Osteoblast (primary cell): ENCODE measurements at regions not wholly inside any gene's neighbourhood (a gene's known extent, or its start where the extent isn't known, plus 50 kb on each side); places are given as distances from the start of the nearest gene placed in this dataset.

Source experiments
- DNase-seq: peaks from one replicate; pipeline ENCODE4 v3.0.0; 2011; ENCODE audit warnings: low spot score, mixed read lengths; ENCODE audit not compliant: insufficient read length; ENCODE audit errors: missing footprints
- H2AFZ ChIP-seq: 2 replicates; pipeline ENCODE4 v1.6.0; 2011; ENCODE audit warnings: mild to moderate bottlenecking, low read length
- H3K27ac ChIP-seq: 2 replicates; pipeline ENCODE4 v1.5.1; 2011; ENCODE audit warnings: mild to moderate bottlenecking, low read depth, low read length, moderate library complexity
- H3K27me3 ChIP-seq: 2 replicates; pipeline ENCODE4 v1.6.0; 2012; ENCODE audit warnings: mild to moderate bottlenecking, control low read depth, inconsistent platforms, low read length, moderate library complexity; ENCODE audit not compliant: insufficient read depth
- H3K36me3 ChIP-seq: 2 replicates; pipeline ENCODE4 v1.5.1; 2011; ENCODE audit warnings: mild to moderate bottlenecking, low read length, control low read depth, moderate library complexity; ENCODE audit not compliant: insufficient read depth
- H3K4me1 ChIP-seq: 2 replicates; pipeline ENCODE4 v1.5.1; 2011; ENCODE audit warnings: mild to moderate bottlenecking, low read length, control low read depth, moderate library complexity; ENCODE audit not compliant: insufficient read depth
- H3K4me2 ChIP-seq: 2 replicates; pipeline ENCODE4 v1.6.0; 2011; ENCODE audit warnings: mild to moderate bottlenecking, low read length; ENCODE audit not compliant: insufficient read depth
- H3K4me3 ChIP-seq: fragments of 200-600 bp; sonication (generic); 3 replicates; pipeline ENCODE4 v1.5.1; 2012; ENCODE audit warnings: mild to moderate bottlenecking, low read length, inconsistent platforms; ENCODE audit not compliant: insufficient read depth
- H3K79me2 ChIP-seq: 2 replicates; pipeline ENCODE4 v1.6.0; 2012; ENCODE audit warnings: mild to moderate bottlenecking, low read length, control low read depth, inconsistent platforms; ENCODE audit not compliant: insufficient read depth
- H3K9me3 ChIP-seq: 2 replicates; pipeline ENCODE4 v1.5.1; 2011; ENCODE audit warnings: low read depth, low read length, control low read depth
- H4K20me1 ChIP-seq: 2 replicates; pipeline ENCODE4 v1.6.0; 2012; ENCODE audit warnings: mild to moderate bottlenecking, low read length, control low read depth; ENCODE audit not compliant: insufficient read depth
- CTCF ChIP-seq: IDR thresholded peaks from 2 replicates; pipeline ENCODE4 v1.5.1; 2011; ENCODE audit warnings: mild to moderate bottlenecking, low read depth, low read length, moderate library complexity; ENCODE audit errors: extremely low read depth

- Histone ChIP-seq H3K27ac (no peak overlapping the region), H4K20me1 (no peaks in the 10 kb centered on the region), H2AFZ (no peak overlapping the region), H3K36me3 (no peaks in the 10 kb centered on the region), H3K4me1 (no peaks in the 10 kb centered on the region), H3K4me3 (no peak overlapping the region), H3K4me2 (no peak overlapping the region), H3K79me2 (no peaks in the 10 kb centered on the region), H3K9me3 (no peaks in the 10 kb centered on the region), H3K27me3 (peaks cover 16% of the 10 kb centered on the region)
- DNase-seq: no peak
- no peak for TF ChIP-seq CTCF
Observed at GRCh38 chr18:35912332-35912731, 60.1 kb upstream of the RMP24 start.

- H3K4me2 ChIP-seq: no peak overlapping the region
Observed at GRCh38 chr18:35915056-35915455, 57.4 kb upstream of the RMP24 start.

GRCh38 chr18:35917043-35917442 lies 55.4 kb upstream of the RMP24 start:
- Histone ChIP-seq H3K4me3 (no peak overlapping the region), H3K27me3 (peaks cover 9% of the 10 kb centered on the region), H3K79me2 (no peaks in the 10 kb centered on the region), H3K27ac (no peak overlapping the region), H4K20me1 (no peaks in the 10 kb centered on the region), H2AFZ (no peak overlapping the region), H3K4me1 (no peaks in the 10 kb centered on the region), H3K9me3 (no peaks in the 10 kb centered on the region), H3K36me3 (no peaks in the 10 kb centered on the region), H3K4me2 (no peak overlapping the region)
- peak; percentile 17 for TF ChIP-seq CTCF
- no peak for DNase-seq

More at GRCh38 chr18:35915056-35915455, 57.4 kb upstream of the RMP24 start:
- H3K27ac ChIP-seq: no peak overlapping the region
- no peak overlapping the region for H3K4me3 ChIP-seq
- no peaks in the 10 kb centered on the region for H3K36me3 ChIP-seq
- no peak for DNase-seq
- H4K20me1 ChIP-seq: no peaks in the 10 kb centered on the region
- no peaks in the 10 kb centered on the region for H3K4me1 ChIP-seq
- H3K9me3 ChIP-seq: no peaks in the 10 kb centered on the region
- no peak overlapping the region for H2AFZ ChIP-seq
- H3K27me3 ChIP-seq: peaks cover 16% of the 10 kb centered on the region
- no peaks in the 10 kb centered on the region for H3K79me2 ChIP-seq
- no peak for TF ChIP-seq CTCF

- no peaks in the 10 kb centered on the region for H4K20me1 ChIP-seq
- H3K36me3 ChIP-seq: no peaks in the 10 kb centered on the region
- H2AFZ ChIP-seq: no peak overlapping the region
- no peak for TF ChIP-seq CTCF
- no peaks in the 10 kb centered on the region for H3K79me2 ChIP-seq
- no peak for DNase-seq
- H3K4me3 ChIP-seq: no peak overlapping the region
- H3K4me1 ChIP-seq: no peaks in the 10 kb centered on the region
- H3K9me3 ChIP-seq: no peaks in the 10 kb centered on the region
- peaks cover 6% of the 10 kb centered on the region for H3K27me3 ChIP-seq
- H3K4me2 ChIP-seq: no peak overlapping the region
- H3K27ac ChIP-seq: no peak overlapping the region
Observed at GRCh38 chr18:35918564-35918963, 53.9 kb upstream of the RMP24 start.
